Neural crest cell (in vitro differentiated cells): ENCODE measurements at regions not wholly inside any gene's neighbourhood (a gene's known extent, or its start where the extent isn't known, plus 50 kb on each side); places are given as distances from the start of the nearest gene placed in this dataset.

ENCODE experiments used
- DNase-seq: peaks from one replicate; pipeline ENCODE4 v3.0.0; 2021; ENCODE audit warnings: low read depth, mixed read lengths, low spot score
- H3K27ac Mint-ChIP-seq: one replicate; pipeline ENCODE4 v1.8.0; 2021; ENCODE audit warnings: mild to moderate bottlenecking, mixed read lengths; ENCODE audit not compliant: unreplicated experiment
- H3K27me3 Mint-ChIP-seq: 2 replicates; pipeline ENCODE4 v1.8.0; 2021; ENCODE audit warnings: low read depth, mild to moderate bottlenecking, mixed read lengths
- H3K36me3 Mint-ChIP-seq: 2 replicates; pipeline ENCODE4 v1.8.0; 2021; ENCODE audit warnings: low read depth, mild to moderate bottlenecking, mixed read lengths
- H3K4me1 Mint-ChIP-seq: 2 replicates; pipeline ENCODE4 v1.8.0; 2021; ENCODE audit warnings: mixed read lengths
- H3K4me3 Mint-ChIP-seq: one replicate; pipeline ENCODE4 v1.8.0; 2021; ENCODE audit warnings: mild to moderate bottlenecking, mixed read lengths
- H3K9me3 Mint-ChIP-seq: 2 replicates; pipeline ENCODE4 v1.8.0; 2021; ENCODE audit warnings: mixed read lengths
- CTCF ChIP-seq: fragments of 200-600 bp; sonication (generic); conservative IDR thresholded peaks from 2 replicates; pipeline ENCODE4 v1.5.0; 2021; ENCODE audit warnings: antibody characterized with exemption, mild to moderate bottlenecking

GRCh38 chr9:89738137-89738932, 133.5 kb downstream of the GADD45G start:
- no peaks in the 10 kb centered on the region for H3K9me3 Mint-ChIP-seq
- no peak overlapping the region for H3K27ac Mint-ChIP-seq
- TF ChIP-seq CTCF, result no peak
- peaks cover 13% of the 10 kb centered on the region for H3K27me3 Mint-ChIP-seq
- H3K36me3 Mint-ChIP-seq, result no peaks in the 10 kb centered on the region
- no peak overlapping the region for H3K4me3 Mint-ChIP-seq
- DNase-seq, result no peak
- peaks cover 7% of the 10 kb centered on the region for H3K4me1 Mint-ChIP-seq

GRCh38 chr9:89739511-89739910, 134.7 kb downstream of the GADD45G start:
- Mint-ChIP-seq H3K36me3 (no peaks in the 10 kb centered on the region), H3K4me3 (no peak overlapping the region), H3K4me1 (peaks cover 17% of the 10 kb centered on the region), H3K9me3 (no peaks in the 10 kb centered on the region), H3K27ac (no peak overlapping the region), H3K27me3 (peaks cover 13% of the 10 kb centered on the region)
- no peak for DNase-seq
- TF ChIP-seq CTCF, result no peak

- TF ChIP-seq CTCF, result no peak
- Mint-ChIP-seq H3K4me3 (no peak overlapping the region), H3K27me3 (peaks cover 13% of the 10 kb centered on the region), H3K27ac (no peak overlapping the region), H3K4me1 (peaks cover 18% of the 10 kb centered on the region), H3K9me3 (no peaks in the 10 kb centered on the region), H3K36me3 (no peaks in the 10 kb centered on the region)
- no peak for DNase-seq
Measured at GRCh38 chr9:89739916-89740315, 135.1 kb downstream of the GADD45G start.

GRCh38 chr9:89740722-89741121, 135.9 kb downstream of the GADD45G start:
- no peaks in the 10 kb centered on the region for H3K9me3 Mint-ChIP-seq
- no peak for DNase-seq
- peaks cover 13% of the 10 kb centered on the region for H3K27me3 Mint-ChIP-seq
- H3K36me3 Mint-ChIP-seq, result no peaks in the 10 kb centered on the region
- H3K4me1 Mint-ChIP-seq, result peaks cover 21% of the 10 kb centered on the region
- TF ChIP-seq CTCF, result no peak
- no peak overlapping the region for H3K4me3 Mint-ChIP-seq
- H3K27ac Mint-ChIP-seq, result no peak overlapping the region

GRCh38 chr9:89742660-89743059, 137.8 kb downstream of the GADD45G start:
- Mint-ChIP-seq H3K4me3 (no peak overlapping the region), H3K36me3 (no peaks in the 10 kb centered on the region), H3K27me3 (peaks cover 13% of the 10 kb centered on the region), H3K9me3 (peaks cover 2% of the 10 kb centered on the region), H3K27ac (no peak overlapping the region), H3K4me1 (peaks cover 36% of the 10 kb centered on the region)
- TF ChIP-seq CTCF, result no peak
- DNase-seq, result no peak
